H1 (cell line): ENCODE measurements at regions not wholly inside any gene's neighbourhood (a gene's known extent, or its start where the extent isn't known, plus 50 kb on each side); places are given as distances from the start of the nearest gene placed in this dataset.

Experiments
- EZH2 ChIP-seq: fragments of 200-600 bp; sonication (generic); IDR thresholded peaks from 2 replicates; pipeline ENCODE4 v1.7.1; 2012; ENCODE audit warnings: low read depth, mild to moderate bottlenecking, moderate library complexity, low read length, inconsistent platforms; ENCODE audit not compliant: severe bottlenecking
- SP2 ChIP-seq: IDR thresholded peaks from 2 replicates; pipeline ENCODE4 v1.6.1; 2012; ENCODE audit warnings: mild to moderate bottlenecking, low read length, inconsistent platforms

GRCh38 chr20:50431066-50431450 is 79.1 kb upstream of the PTPN1 start (continued):
- TF ChIP-seq EZH2 = no peak
- TF ChIP-seq SP2 = no peak
